ENCODE measurements at regions not wholly inside any gene's neighbourhood (a gene's known extent, or its start where the extent isn't known, plus 50 kb on each side); places are given as distances from the start of the nearest gene placed in this dataset.

DNA sequence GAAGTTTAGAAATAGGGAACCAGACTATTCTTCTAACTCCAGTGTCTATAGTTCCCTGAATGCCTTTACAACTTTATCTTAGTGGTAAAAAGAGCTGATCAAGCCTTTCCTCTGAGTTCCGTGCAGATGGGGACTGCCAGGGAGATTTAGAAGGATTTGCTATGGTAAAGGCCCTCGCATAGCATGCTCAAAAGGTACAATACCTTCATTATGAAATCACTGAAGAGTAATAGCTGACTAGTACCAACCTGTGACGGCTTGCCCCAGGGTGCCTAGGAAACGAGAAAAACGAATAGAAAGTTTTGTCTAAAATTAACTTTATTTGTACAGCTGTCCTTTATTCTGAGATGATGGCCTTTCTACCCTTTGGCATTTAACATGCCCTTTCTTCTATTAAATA lies 150.1 kb upstream of the ARHGAP42 start:
- TF ChIP-seq, protein P1, sequence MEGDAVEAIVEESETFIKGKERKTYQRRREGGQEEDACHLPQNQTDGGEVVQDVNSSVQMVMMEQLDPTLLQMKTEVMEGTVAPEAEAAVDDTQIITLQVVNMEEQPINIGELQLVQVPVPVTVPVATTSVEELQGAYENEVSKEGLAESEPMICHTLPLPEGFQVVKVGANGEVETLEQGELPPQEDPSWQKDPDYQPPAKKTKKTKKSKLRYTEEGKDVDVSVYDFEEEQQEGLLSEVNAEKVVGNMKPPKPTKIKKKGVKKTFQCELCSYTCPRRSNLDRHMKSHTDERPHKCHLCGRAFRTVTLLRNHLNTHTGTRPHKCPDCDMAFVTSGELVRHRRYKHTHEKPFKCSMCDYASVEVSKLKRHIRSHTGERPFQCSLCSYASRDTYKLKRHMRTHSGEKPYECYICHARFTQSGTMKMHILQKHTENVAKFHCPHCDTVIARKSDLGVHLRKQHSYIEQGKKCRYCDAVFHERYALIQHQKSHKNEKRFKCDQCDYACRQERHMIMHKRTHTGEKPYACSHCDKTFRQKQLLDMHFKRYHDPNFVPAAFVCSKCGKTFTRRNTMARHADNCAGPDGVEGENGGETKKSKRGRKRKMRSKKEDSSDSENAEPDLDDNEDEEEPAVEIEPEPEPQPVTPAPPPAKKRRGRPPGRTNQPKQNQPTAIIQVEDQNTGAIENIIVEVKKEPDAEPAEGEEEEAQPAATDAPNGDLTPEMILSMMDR (IDR thresholded peaks at IDR 0.05): no peak
- TF ChIP-seq ZFX (IDR thresholded peaks at IDR 0.05; ENCODE audit: borderline replicate concordance): no peak

All from 22Rv1 (cell line).